IMR-90 (cell line): ENCODE measurements at regions not wholly inside any gene's neighbourhood (a gene's known extent, or its start where the extent isn't known, plus 50 kb on each side); places are given as distances from the start of the nearest gene placed in this dataset.

ENCODE experiments used
- BHLHE40 ChIP-seq: fragments of 150-350 bp; IDR thresholded peaks from 2 replicates; pipeline ENCODE4 v1.6.1; 2016; ENCODE audit warnings: mild to moderate bottlenecking, low read depth, low read length
- CEBPB ChIP-seq: IDR thresholded peaks from 2 replicates; pipeline ENCODE4 v1.6.1; 2012; ENCODE audit warnings: low read depth, low read length, improper control_type of control experiment
- CTCF ChIP-seq: conservative IDR thresholded peaks from 2 replicates; pipeline ENCODE4 v1.5.1; 2012; ENCODE audit warnings: mild to moderate bottlenecking, low read depth, low read length, improper control_type of control experiment
- MAFK ChIP-seq: IDR thresholded peaks from 2 replicates; pipeline ENCODE4 v1.6.1; 2012; ENCODE audit warnings: low read depth, low read length, improper control_type of control experiment
- NFE2L2 ChIP-seq: fragments of 150-350 bp; IDR thresholded peaks from 2 replicates; pipeline ENCODE4 v1.6.1; 2016; ENCODE audit warnings: low read depth, mild to moderate bottlenecking, low read length
- POLR2A ChIP-seq: IDR thresholded peaks from 2 replicates; pipeline ENCODE4 v1.6.1; 2012; ENCODE audit warnings: mild to moderate bottlenecking, low read depth, low read length
- RCOR1 ChIP-seq: IDR thresholded peaks from 2 replicates; pipeline ENCODE4 v1.6.1; 2012; ENCODE audit warnings: mild to moderate bottlenecking, low read length, improper control_type of control experiment; ENCODE audit not compliant: insufficient replicate concordance
- SMC3 ChIP-seq: fragments of 150-350 bp; IDR thresholded peaks from 2 replicates; pipeline ENCODE4 v1.6.1; 2016; ENCODE audit warnings: low read depth, mild to moderate bottlenecking, antibody characterized with exemption, low read length, moderate library complexity

GRCh38 chr16:48956620-48957019 lies 325.0 kb downstream of the CBLN1 start:
- TF ChIP-seq CTCF (no peak), MAFK (no peak), CEBPB (no peak), NFE2L2 (no peak), SMC3 (no peak), RCOR1 (no peak), BHLHE40 (no peak), POLR2A (no peak)
